ENCODE measurements at regions not wholly inside any gene's neighbourhood (a gene's known extent, or its start where the extent isn't known, plus 50 kb on each side); places are given as distances from the start of the nearest gene placed in this dataset.

GRCh38 chr1:243946946-243947345, 96.9 kb upstream of the AKT3 start:
- DNase-seq (ENCODE audit: low read depth in 1 of 2, low spot score in 1 of 2): no peak
- no peak overlapping the region for H3K27ac ChIP-seq (replicated peaks)
- H3K4me3 ChIP-seq (replicated peaks; ENCODE audit: insufficient read depth, low read length): no peak overlapping the region
- TF ChIP-seq CTCF (IDR thresholded peaks at IDR 0.05; ENCODE audit: insufficient read depth, low read length) (peak; percentile 25), REST (IDR thresholded peaks at IDR 0.05; ENCODE audit: insufficient replicate concordance, low read depth) (no peak), SPI1 (IDR thresholded peaks at IDR 0.05; ENCODE audit: borderline replicate concordance, low read depth) (no peak), POLR2AphosphoS5 (IDR thresholded peaks at IDR 0.05; ENCODE audit: low read depth) (no peak), GABPA (IDR thresholded peaks at IDR 0.05; ENCODE audit: low read depth) (no peak)
- no peaks in the 10 kb centered on the region for H3K27me3 ChIP-seq (ENCODE audit: insufficient read depth, poor library complexity, severe bottlenecking)

- DNase-seq (ENCODE audit: low read depth in 1 of 2, low spot score in 1 of 2): no peak
These were observed 96.2 kb upstream of the AKT3 start for GRCh38 chr1:243946253-243946652.

GRCh38 chr1:243945727-243946126, 95.7 kb upstream of the AKT3 start:
- TF ChIP-seq GABPA (IDR thresholded peaks at IDR 0.05; ENCODE audit: low read depth) (no peak), REST (IDR thresholded peaks at IDR 0.05; ENCODE audit: insufficient replicate concordance, low read depth) (no peak), POLR2AphosphoS5 (IDR thresholded peaks at IDR 0.05; ENCODE audit: low read depth) (no peak), CTCF (IDR thresholded peaks at IDR 0.05; ENCODE audit: insufficient read depth, low read length) (no peak), SPI1 (IDR thresholded peaks at IDR 0.05; ENCODE audit: borderline replicate concordance, low read depth) (no peak)
- DNase-seq (ENCODE audit: low read depth in 1 of 2, low spot score in 1 of 2): no peak

More at GRCh38 chr1:243946253-243946652, 96.2 kb upstream of the AKT3 start:
- Histone ChIP-seq H3K27ac (replicated peaks) (no peak overlapping the region), H3K27me3 (ENCODE audit: insufficient read depth, poor library complexity, severe bottlenecking) (no peaks in the 10 kb centered on the region), H3K4me3 (replicated peaks; ENCODE audit: insufficient read depth, low read length) (no peak overlapping the region)
- TF ChIP-seq REST (IDR thresholded peaks at IDR 0.05; ENCODE audit: insufficient replicate concordance, low read depth): no peak
- TF ChIP-seq CTCF (IDR thresholded peaks at IDR 0.05; ENCODE audit: insufficient read depth, low read length): no peak
- TF ChIP-seq POLR2AphosphoS5 (IDR thresholded peaks at IDR 0.05; ENCODE audit: low read depth): no peak
- TF ChIP-seq GABPA (IDR thresholded peaks at IDR 0.05; ENCODE audit: low read depth): no peak
- TF ChIP-seq SPI1 (IDR thresholded peaks at IDR 0.05; ENCODE audit: borderline replicate concordance, low read depth): no peak

More at GRCh38 chr1:243945727-243946126, 95.7 kb upstream of the AKT3 start:
- Histone ChIP-seq H3K4me3 (replicated peaks; ENCODE audit: insufficient read depth, low read length) (no peak overlapping the region), H3K27ac (replicated peaks) (no peak overlapping the region), H3K27me3 (ENCODE audit: insufficient read depth, poor library complexity, severe bottlenecking) (no peaks in the 10 kb centered on the region)

All from HL-60 (cell line).